Endometrial microvascular endothelial cells (primary cell): ENCODE measurements at regions not wholly inside any gene's neighbourhood (a gene's known extent, or its start where the extent isn't known, plus 50 kb on each side); places are given as distances from the start of the nearest gene placed in this dataset.

Experiments
- in situ Hi-C: cut with HindIII; loops from 2 replicates; pipeline ENCODE4 v1.10.0; 2017; ENCODE audit warnings: low sequenced_read_pairs, low pct_unique_long_range_greater_than_20kb; ENCODE audit errors: inconsistent ontology term

- in situ Hi-C loops = loop anchor here (25.0 kb wide), 1 partner anchor 181 kb away; no protein-coding TSS in a partner anchor
Observed at GRCh38 chr12:124506145-124506831, 61.1 kb downstream of the NCOR2 start.

GRCh38 chr12:124505001-124505818 lies 62.2 kb downstream of the NCOR2 start:
- in situ Hi-C loops = loop anchor here (25.0 kb wide), 1 partner anchor 182 kb away; no protein-coding TSS in a partner anchor

- in situ Hi-C loops = loop anchor here (25.0 kb wide), 1 partner anchor 183 kb away; no protein-coding TSS in a partner anchor
Observed at GRCh38 chr12:124504273-124505000, 63.0 kb downstream of the NCOR2 start.

DNA sequence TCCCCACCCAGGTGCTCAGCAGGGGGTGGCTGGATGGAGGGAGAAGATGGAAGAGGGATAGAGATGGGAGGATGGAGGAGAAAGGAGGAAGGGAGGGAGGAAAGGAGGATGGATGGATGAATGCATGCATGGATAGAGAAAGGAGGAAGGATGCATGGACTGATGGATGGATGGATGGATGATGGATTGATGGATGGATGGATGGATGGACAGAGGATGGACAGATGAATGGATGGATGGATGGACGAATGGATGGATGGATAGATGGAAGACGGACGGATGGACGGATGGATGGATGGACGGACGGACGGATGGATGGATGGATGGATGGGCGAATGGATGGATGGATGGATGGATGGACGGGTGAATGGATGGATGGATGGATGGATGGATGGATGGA lies 64.1 kb downstream of the NCOR2 start:
- in situ Hi-C loops = loop anchor here (25.0 kb wide), 1 partner anchor 184 kb away; no protein-coding TSS in a partner anchor

- in situ Hi-C loops = loop anchor here (25.0 kb wide), 1 partner anchor 185 kb away; no protein-coding TSS in a partner anchor
Observed at GRCh38 chr12:124502379-124502778, 65.0 kb downstream of the NCOR2 start.

DNA sequence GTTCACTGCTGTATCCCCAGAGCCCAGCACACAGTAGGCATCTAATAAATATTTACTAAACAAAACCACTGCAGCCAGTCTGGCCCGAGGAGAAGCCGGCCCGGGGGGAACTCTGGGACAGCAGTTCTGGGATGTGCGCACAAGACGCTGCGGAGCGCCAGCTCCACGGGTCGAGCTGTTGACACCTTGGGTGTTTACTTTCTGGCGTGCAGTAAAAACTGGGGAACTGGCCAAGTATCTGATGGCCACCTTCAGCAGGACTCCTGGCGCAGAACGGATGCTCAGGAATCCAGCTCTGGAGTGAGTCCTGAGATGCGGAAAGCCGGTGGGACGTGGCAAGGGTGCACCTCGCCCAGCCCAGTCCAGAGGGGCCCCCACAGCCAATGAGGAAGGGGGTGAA lies 65.6 kb downstream of the NCOR2 start:
- in situ Hi-C loops = loop anchor here (25.0 kb wide), 1 partner anchor 185 kb away; no protein-coding TSS in a partner anchor

GRCh38 chr12:124501112-124501561 lies 66.3 kb downstream of the NCOR2 start:
- in situ Hi-C loops = loop anchor here (25.0 kb wide), 1 partner anchor 186 kb away; no protein-coding TSS in a partner anchor

- in situ Hi-C loops = loop anchor here (25.0 kb wide), 1 partner anchor 187 kb away; no protein-coding TSS in a partner anchor
Observed at GRCh38 chr12:124499898-124500244, 67.5 kb downstream of the NCOR2 start.

DNA sequence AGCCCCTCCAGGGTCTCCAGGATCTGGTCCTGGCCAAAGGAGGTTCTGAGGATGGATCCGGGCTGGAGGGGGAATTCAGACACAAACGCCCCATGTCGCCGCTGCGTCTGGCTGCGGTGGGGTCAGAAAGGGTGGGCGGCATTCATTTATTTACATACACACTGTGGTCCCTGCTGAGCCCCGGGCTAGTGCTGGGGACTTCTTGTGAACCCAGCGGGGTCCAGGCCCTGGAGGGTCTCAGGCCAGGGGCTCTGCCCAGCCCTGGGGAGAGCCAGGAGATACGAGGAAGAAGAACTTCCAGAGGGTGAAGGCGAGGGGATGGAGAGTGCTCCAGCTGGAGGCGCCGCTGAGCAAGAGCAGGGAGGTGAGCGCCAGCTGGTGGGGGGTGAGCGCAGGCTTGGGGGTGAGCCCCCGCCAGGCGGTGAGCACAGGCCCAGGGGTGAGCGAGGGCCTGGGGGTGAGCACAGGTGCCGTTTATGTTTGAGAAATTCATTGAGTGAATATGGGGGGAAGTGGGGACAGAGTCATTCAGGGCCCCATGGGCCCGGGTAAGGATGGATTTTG lies 68.1 kb downstream of the NCOR2 start:
- in situ Hi-C loops = no loop called here

DNA sequence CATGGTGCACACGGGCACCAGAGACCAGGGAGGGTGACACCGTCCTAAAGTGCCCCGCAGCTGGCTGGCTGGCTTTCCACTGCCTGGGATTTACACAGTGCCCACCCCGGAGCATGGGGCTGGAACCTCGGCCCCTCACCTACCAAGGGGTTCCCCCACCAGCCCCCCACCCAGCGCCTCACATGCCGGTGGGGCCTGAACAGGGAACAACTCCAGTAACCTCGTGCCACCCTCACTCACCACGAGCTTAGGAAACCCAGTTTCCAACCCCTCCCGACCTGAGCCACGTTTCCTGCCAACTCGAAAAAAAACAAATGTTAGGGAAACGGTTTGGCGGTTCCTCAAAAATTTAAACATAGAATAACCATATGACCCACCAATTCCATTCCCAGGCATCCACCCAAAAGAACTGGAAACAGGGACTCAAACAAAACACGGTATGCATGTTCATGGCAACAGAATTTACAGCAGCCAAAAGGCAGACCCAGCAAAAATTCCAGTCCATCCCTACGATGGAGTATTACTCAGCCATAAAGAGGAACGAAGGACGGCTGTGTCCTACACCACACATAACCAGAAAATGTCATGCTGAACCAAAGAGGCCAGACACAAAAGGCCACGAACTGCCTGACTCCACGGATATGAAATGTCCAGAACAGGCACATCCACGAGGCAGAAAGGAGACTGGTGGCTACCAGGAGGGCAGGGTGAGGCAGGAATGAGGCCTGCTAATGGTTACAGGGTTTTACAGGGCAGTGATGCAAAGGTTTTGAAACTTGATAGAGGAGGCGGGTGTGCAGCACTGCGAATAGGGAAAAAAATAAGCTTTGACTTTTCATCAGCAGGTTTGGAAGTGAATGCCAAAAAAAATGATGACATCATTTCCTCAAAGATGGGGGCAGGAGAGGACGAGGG lies 68.9 kb downstream of the NCOR2 start:
- in situ Hi-C loops = no loop called here

DNA sequence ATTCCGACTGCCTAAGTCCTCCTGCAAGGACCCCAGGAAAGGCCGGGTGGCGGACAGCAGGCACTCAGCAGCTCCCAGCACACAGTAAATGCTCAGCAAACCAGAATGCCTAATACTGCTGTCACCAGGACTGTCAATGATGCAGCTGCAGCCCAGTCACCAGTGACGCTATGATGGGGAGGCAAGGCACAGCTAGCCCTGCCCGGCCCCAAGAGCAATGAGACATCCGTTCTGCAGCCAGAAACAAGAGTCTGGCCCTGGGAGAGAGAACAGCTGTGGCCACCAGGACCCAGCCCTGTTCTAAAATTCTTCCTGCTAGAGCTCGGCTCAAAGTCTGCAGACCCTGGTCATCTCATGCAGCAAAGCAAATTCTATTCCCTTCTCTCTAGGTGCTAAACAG lies 69.8 kb downstream of the NCOR2 start:
- in situ Hi-C loops = no loop called here

DNA sequence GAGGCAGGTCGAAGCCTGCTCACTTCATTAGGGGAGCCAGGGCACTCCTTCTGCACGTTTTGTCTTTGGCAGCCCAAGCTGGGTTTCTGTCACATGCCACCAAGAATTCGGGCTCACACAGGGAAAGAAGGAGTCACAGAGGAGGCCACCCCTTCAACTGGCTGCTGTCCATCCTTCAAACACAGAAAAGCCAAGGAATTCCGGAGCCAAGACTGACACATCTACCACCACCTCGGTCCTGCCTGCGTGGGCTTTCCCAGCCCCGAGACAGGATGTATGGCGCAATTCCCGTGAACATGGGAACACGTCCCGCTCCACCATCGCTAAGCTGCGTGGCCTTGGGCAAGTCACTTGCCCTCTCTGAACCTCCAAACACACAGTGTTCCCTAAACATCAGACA lies 70.4 kb downstream of the NCOR2 start:
- in situ Hi-C loops = no loop called here

GRCh38 chr12:124496584-124496983 lies 70.8 kb downstream of the NCOR2 start:
- in situ Hi-C loops = no loop called here

DNA sequence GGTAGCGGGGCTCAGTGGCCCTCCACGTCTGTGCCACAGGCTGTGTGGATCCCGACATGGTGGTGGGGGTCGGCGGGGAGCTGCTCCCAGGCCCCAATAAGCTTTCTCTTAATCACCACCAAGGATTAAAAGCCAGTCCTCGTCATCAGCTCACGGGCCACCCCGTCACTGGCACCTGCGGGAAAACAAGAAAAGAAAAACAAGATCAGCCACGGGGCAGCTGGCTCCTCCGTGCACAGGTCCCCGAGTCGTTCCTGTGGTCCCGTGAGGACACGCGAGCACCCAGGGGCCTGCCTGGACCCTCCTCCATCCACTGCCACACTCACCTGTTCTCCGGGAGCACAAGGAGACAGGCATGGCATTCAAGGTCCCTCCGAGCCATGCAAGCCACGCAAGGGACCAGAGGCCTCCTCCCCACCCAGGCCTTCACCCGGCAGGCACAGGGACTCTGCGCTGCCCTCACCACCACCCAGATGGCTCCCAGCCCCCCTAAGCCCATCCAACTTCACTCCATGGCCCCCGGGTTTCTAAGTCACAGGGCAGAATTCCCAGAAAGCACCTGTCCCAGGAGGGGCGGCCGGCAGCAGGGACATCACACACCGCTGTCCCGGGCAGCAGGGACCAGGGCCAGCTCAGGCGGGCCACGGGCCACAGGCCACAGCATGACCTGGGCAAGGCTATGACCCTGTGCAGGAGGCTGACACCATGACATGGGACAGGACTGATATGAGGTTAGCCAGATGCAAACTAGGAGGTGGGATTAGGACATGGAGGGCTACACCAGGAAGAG lies 72.0 kb downstream of the NCOR2 start:
- in situ Hi-C loops = no loop called here

- in situ Hi-C loops = no loop called here
Observed at GRCh38 chr12:124494751-124495129, 72.7 kb downstream of the NCOR2 start.

GRCh38 chr12:124493809-124494750 lies 73.3 kb downstream of the NCOR2 start:
- in situ Hi-C loops = no loop called here
